ENCODE measurements at regions not wholly inside any gene's neighbourhood (a gene's known extent, or its start where the extent isn't known, plus 50 kb on each side); places are given as distances from the start of the nearest gene placed in this dataset.
A peak's percentile ranks its signal among the peaks of the same experiment; 100 is the strongest.

DNA sequence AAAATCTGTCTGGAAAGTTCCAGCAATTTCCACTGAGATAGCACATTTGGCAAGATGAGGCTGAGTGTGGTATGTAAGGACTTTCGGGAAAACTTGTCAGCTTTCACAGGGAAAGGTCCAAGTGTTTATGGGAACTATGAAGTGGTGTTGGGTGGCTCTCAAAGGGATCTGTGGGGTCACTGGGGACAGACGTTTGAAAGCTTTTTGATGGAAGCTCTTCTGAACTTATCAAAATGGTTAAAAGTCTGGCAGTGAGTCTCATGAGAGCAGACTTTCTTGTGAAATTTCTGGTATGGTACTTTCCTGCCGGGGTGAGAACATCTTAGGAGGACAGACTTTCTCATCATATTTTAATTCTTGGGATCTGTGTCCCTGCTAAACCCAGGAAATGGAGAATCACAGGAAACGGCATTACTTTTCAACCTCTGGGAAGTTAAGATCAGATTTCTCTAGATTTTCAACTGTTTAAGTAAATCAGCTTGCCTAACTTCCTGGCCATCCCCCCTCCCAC lies 546.3 kb upstream of the ZEB2 start:
- POLR2A ChIA-PET (ENCODE audit: low non-redundant PET) = no interaction called here
- intact Hi-C loops (cut with micrococcal nuclease; ENCODE audit: unreplicated experiment) = no loop called here
- Histone ChIP-seq H3K27ac (ENCODE audit: low read depth, low read length, poor library complexity, severe bottlenecking) (peak overlapping the region; percentile 60), H3K27me3 (replicated peaks; ENCODE audit: insufficient read depth, low read depth, low read length, poor library complexity) (no peaks in the 10 kb centered on the region), H3K36me3 (ENCODE audit: insufficient read depth, low read length, poor library complexity, severe bottlenecking) (no peaks in the 10 kb centered on the region), H3K4me3 (ENCODE audit: low read depth, low read length, poor library complexity, severe bottlenecking) (no peak overlapping the region), H3K9me3 (ENCODE audit: low read depth, low read length, poor library complexity, severe bottlenecking) (peaks cover 8% of the 10 kb centered on the region), H3K4me1 (ENCODE audit: insufficient read depth, low read length, poor library complexity, severe bottlenecking) (peaks cover 22% of the 10 kb centered on the region)
- DNase-seq (ENCODE audit: low spot score) = no peak
- no peak for TF ChIP-seq EZH2 (IDR thresholded peaks at IDR 0.05; ENCODE audit: borderline replicate concordance, low read depth, low read length, poor library complexity, severe bottlenecking)
- TF ChIP-seq, protein P1, sequence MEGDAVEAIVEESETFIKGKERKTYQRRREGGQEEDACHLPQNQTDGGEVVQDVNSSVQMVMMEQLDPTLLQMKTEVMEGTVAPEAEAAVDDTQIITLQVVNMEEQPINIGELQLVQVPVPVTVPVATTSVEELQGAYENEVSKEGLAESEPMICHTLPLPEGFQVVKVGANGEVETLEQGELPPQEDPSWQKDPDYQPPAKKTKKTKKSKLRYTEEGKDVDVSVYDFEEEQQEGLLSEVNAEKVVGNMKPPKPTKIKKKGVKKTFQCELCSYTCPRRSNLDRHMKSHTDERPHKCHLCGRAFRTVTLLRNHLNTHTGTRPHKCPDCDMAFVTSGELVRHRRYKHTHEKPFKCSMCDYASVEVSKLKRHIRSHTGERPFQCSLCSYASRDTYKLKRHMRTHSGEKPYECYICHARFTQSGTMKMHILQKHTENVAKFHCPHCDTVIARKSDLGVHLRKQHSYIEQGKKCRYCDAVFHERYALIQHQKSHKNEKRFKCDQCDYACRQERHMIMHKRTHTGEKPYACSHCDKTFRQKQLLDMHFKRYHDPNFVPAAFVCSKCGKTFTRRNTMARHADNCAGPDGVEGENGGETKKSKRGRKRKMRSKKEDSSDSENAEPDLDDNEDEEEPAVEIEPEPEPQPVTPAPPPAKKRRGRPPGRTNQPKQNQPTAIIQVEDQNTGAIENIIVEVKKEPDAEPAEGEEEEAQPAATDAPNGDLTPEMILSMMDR (conservative IDR thresholded peaks at IDR 0.05; ENCODE audit: low read depth, low read length) = no peak
- no TSS peak for BruUV-seq (replicated peaks)
- CTCF ChIA-PET = no interaction called here

DNA sequence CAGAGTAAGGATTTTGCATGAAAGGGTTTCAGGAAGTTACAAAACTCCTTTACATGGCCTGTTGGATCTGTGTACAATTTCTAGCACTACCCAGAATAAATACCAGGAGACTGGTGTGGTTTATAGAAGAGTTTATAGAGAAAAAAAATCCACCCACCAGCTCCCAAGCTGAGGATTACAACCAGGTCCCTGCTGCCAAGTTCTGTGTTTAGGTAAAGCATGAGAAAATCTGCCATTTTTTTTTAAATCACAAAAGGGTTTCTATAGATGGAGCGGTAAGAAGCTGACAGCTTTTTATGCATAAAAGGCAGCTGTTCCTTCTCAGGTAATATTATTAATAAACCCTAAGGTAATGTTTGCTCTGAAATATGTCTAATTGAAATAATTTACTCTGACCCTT lies 545.4 kb upstream of the ZEB2 start:
- peak overlapping the region; percentile 60 for H3K27ac ChIP-seq (ENCODE audit: low read depth, low read length, poor library complexity, severe bottlenecking)
- no peaks in the 10 kb centered on the region for H3K36me3 ChIP-seq (ENCODE audit: insufficient read depth, low read length, poor library complexity, severe bottlenecking)
- DNase-seq (ENCODE audit: low spot score) = no peak
- no peak for TF ChIP-seq EZH2 (IDR thresholded peaks at IDR 0.05; ENCODE audit: borderline replicate concordance, low read depth, low read length, poor library complexity, severe bottlenecking)
- TF ChIP-seq, protein P1 (conservative IDR thresholded peaks at IDR 0.05; ENCODE audit: low read depth, low read length) = no peak
- no peak overlapping the region for H3K4me3 ChIP-seq (ENCODE audit: low read depth, low read length, poor library complexity, severe bottlenecking)
- H3K4me1 ChIP-seq (ENCODE audit: insufficient read depth, low read length, poor library complexity, severe bottlenecking) = peaks cover 22% of the 10 kb centered on the region
- no TSS peak for BruUV-seq (replicated peaks)
- H3K27me3 ChIP-seq (replicated peaks; ENCODE audit: insufficient read depth, low read depth, low read length, poor library complexity) = no peaks in the 10 kb centered on the region
- intact Hi-C loops (cut with micrococcal nuclease; ENCODE audit: unreplicated experiment) = no loop called here
- POLR2A ChIA-PET (ENCODE audit: low non-redundant PET) = no interaction called here
- H3K9me3 ChIP-seq (ENCODE audit: low read depth, low read length, poor library complexity, severe bottlenecking) = peaks cover 8% of the 10 kb centered on the region
- CTCF ChIA-PET = no interaction called here

DNA sequence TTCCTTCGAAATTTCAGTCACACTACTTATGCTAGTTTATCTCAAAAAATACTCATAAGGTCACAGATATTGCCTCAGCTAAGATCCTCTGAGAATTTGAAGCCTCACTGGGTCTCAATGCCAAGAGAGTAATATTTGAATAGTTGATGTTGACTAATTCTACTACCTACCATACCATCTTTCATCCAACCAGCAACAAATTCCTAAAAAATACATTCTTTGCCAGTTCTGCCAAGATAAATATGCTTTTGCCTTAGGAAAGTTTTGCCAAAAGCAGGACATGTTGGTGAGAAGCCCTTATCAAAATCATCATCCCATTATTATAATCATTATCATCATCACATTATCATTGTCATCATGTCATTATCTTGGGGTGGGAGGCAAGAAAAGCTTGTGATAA lies 544.6 kb upstream of the ZEB2 start:
- H3K4me1 ChIP-seq (ENCODE audit: insufficient read depth, low read length, poor library complexity, severe bottlenecking) = peaks cover 25% of the 10 kb centered on the region
- H3K27ac ChIP-seq (ENCODE audit: low read depth, low read length, poor library complexity, severe bottlenecking) = no peak overlapping the region
- DNase-seq (ENCODE audit: low spot score) = no peak
- no peak overlapping the region for H3K4me3 ChIP-seq (ENCODE audit: low read depth, low read length, poor library complexity, severe bottlenecking)
- BruUV-seq (replicated peaks) = no TSS peak
- H3K27me3 ChIP-seq (replicated peaks; ENCODE audit: insufficient read depth, low read depth, low read length, poor library complexity) = no peaks in the 10 kb centered on the region
- H3K9me3 ChIP-seq (ENCODE audit: low read depth, low read length, poor library complexity, severe bottlenecking) = peaks cover 3% of the 10 kb centered on the region
- TF ChIP-seq EZH2 (IDR thresholded peaks at IDR 0.05; ENCODE audit: borderline replicate concordance, low read depth, low read length, poor library complexity, severe bottlenecking) = no peak
- TF ChIP-seq, protein P1 (conservative IDR thresholded peaks at IDR 0.05; ENCODE audit: low read depth, low read length) = no peak
- H3K36me3 ChIP-seq (ENCODE audit: insufficient read depth, low read length, poor library complexity, severe bottlenecking) = no peaks in the 10 kb centered on the region
- ChIA-PET CTCF (no interaction called here), POLR2A (ENCODE audit: low non-redundant PET) (no interaction called here)
- intact Hi-C loops (cut with micrococcal nuclease; ENCODE audit: unreplicated experiment) = no loop called here
